PC-9 (cell line): ENCODE measurements at regions not wholly inside any gene's neighbourhood (a gene's known extent, or its start where the extent isn't known, plus 50 kb on each side); places are given as distances from the start of the nearest gene placed in this dataset.

Experiments used
- EZH2 ChIP-seq: fragments of 200-600 bp; sonication (generic); IDR thresholded peaks from 2 replicates; pipeline ENCODE4 v1.8.0; 2017; ENCODE audit warnings: antibody characterized with exemption, low read depth
- TF ChIP-seq, protein P1 (sequence below): fragments of 200-600 bp; sonication (generic); conservative IDR thresholded peaks from 2 replicates; pipeline ENCODE4 v1.6.1; 2017; ENCODE audit warnings: mixed run types, antibody characterized with exemption, mild to moderate bottlenecking, moderate library complexity

DNA sequence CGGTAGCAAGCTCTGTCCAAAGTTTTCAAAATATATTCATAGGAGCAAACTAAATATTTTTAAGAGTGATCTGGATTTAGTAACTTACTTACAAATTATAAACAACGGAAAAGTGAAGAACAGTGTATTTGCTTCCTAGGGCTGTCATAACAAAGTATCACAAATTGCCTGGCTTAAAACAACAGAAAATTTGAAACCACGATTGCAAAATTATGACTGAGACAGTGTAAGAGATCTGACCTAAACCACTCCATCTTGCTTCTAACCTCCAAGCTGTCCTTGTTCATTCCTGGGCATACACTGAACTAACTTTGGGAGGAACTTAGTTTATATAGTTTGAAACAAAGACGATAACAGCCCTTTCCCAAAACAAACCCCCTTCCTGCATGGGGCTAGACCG lies 202.0 kb upstream of the CDH6 start:
- TF ChIP-seq, protein P1, sequence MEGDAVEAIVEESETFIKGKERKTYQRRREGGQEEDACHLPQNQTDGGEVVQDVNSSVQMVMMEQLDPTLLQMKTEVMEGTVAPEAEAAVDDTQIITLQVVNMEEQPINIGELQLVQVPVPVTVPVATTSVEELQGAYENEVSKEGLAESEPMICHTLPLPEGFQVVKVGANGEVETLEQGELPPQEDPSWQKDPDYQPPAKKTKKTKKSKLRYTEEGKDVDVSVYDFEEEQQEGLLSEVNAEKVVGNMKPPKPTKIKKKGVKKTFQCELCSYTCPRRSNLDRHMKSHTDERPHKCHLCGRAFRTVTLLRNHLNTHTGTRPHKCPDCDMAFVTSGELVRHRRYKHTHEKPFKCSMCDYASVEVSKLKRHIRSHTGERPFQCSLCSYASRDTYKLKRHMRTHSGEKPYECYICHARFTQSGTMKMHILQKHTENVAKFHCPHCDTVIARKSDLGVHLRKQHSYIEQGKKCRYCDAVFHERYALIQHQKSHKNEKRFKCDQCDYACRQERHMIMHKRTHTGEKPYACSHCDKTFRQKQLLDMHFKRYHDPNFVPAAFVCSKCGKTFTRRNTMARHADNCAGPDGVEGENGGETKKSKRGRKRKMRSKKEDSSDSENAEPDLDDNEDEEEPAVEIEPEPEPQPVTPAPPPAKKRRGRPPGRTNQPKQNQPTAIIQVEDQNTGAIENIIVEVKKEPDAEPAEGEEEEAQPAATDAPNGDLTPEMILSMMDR = no peak
- TF ChIP-seq EZH2 = no peak
